GM21717 (cell line): ENCODE measurements at regions not wholly inside any gene's neighbourhood (a gene's known extent, or its start where the extent isn't known, plus 50 kb on each side); places are given as distances from the start of the nearest gene placed in this dataset.
"Not testable (repeated sequence)": the region's sequence is repeated elsewhere in the genome, so short reads cannot be mapped to it uniquely, and the experiment has no call there.

Experiments
- ATAC-seq: cut with Tn5 transposase; IDR thresholded peaks from one replicate; pipeline ENCODE4 v1.9.1; 2021; ENCODE audit warnings: mild to moderate bottlenecking, moderate library complexity; ENCODE audit not compliant: unreplicated experiment

- no peak for ATAC-seq
Measured at GRCh38 chr14:40414386-40414785, 982.2 kb upstream of the FBXO33 start.

DNA sequence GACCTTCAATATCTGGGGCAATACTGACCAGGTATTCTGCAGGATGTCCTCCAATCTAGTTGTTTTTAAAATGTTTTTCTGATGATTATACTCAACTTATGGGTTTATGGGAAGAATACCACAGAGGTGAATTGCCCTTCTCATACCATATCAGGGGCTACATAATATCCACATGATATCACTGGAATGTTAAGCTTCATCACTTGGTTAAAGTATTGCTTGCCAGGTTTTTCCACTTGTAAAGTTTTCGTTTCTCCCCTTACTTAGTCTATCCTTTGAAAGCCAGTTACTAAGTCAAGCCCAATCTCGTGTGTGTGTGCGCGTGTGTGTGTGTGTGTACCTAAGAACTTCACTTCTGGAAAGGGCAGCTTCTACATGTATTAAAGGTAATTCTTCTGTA is 980.9 kb upstream of the FBXO33 start:
- no peak for ATAC-seq

GRCh38 chr14:40410708-40411107 is 978.5 kb upstream of the FBXO33 start:
- no peak for ATAC-seq

DNA sequence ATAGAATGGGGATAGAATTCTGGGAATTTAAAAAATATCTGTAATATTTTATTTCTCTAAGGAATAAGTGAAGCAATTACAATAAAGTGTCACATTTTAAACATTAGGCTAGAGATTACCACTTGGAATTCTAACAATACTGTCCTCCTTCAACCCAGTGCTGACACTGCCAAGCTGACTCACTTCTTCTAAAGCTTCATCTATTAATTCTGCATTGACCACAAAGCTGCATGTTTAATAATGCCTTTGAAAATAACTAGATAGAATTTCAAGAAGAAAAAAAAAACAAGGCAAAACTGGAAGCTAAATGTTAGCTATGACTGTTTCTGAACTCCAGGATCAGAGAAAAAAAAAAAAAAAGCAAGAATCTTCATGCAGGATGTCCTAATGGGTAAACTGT is 970.7 kb upstream of the FBXO33 start:
- no peak for ATAC-seq

DNA sequence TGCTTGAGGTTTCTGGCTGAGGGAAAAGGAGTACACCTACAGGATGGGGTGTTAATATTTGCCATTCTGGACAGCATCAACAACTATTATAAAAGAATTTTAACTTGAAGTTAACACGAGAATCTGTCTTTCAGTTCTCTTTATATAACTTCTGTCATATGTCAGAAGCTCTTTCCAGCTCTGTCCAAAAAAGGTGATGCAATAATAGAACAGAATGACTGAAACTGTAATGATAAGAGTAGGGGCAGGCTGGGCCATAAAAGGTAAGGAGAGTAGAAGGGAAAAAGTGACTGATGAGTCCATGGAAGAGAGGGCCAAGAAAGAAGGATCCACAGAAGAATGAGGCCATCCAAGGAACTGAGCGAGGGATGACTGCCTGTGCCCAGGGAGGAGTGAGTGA is 966.7 kb upstream of the FBXO33 start:
- no peak for ATAC-seq

DNA sequence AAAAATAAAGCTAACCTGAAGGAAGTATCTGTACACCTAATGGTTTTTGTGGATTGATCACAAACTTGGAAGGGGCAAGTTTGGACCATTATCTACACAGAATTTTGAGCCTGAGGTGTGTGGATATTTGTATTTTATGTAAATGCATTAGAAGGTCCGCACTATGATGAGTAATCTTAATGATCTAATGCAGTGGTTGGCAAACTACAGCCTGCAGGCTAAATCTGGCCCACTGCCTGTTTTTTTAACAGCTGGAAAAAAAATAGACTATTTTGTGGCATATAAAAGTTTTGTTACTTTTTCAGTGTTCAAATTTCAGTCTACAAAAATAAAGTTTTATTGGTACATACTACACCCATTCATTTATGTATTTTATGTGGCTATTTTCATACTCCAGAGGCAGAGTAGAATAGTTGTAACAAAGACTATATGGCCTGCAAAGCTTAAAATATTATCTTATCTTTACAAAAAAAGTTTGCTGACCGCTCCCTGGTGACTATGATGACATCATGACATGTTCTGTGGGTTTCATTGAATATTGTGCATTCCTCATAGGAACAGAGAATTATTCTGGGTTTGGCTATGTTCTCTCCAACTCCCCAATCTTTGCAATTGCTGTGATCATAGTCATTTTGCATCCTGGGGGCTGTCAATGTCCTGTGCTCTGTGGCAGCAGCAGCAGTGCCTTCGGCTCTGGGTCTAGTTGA is 962.6 kb upstream of the FBXO33 start:
- no peak for ATAC-seq

DNA sequence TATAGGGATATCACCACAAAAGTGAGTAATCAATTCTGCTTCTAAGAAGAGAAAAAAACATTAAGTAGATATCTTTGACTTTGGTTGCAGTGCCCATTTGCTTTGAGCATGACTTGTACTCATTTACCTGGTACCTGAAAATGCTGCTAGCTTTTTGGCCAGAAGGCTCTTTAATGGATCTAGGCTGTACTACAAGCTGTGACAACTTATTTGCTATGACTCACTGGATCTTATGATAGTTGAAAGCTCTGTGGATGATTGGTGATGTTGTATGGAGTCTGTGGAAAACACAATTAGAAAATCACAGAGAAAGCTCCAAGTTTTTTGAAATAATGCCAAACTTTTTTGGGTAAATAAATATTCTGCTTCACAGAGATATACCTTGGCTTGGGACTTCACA is 960.9 kb upstream of the FBXO33 start:
- ATAC-seq = no peak

DNA sequence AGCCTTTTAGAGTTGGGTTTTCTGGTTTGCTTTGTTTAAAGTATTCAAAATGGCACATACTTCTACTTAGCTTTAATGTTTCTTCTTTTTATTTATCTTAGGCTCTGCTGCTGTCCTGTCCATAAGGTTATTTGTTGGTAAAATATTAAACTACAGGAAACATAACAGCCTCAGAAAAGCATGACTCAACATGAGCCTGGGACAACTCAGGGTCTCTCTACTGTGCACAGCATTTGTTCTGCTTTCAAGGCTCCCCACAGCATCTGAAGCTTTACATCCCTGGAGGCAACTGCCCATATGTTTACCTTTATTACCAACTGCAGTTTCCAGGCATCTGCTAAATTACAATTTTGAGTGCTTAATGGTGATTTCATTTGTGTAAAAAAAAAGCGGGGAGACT is 954.2 kb upstream of the FBXO33 start:
- ATAC-seq = no peak

- no peak for ATAC-seq
Measured at GRCh38 chr14:40374221-40374620, 942.0 kb upstream of the FBXO33 start.

GRCh38 chr14:40371011-40371410 is 938.8 kb upstream of the FBXO33 start:
- ATAC-seq = no peak

- no peak for ATAC-seq
Measured at GRCh38 chr14:40368314-40368713, 936.1 kb upstream of the FBXO33 start.

DNA sequence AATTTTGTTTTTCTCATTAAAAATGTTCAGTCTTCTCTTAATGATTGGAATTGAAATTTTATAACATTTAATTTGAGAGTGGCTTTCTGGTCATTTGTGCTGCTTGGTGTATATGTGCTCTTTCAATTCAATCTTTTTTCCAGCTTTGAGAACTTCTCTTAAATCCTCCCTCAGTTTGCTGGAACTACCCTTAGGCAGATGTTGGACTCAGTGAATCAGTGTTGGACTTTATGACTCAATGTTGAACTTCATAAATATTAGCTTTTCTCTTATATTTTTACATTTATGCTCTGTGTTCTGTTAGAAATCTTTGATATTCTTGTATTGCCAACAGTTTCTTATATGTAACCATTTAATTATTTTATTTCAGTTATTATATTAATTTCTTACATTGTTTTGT is 935.5 kb upstream of the FBXO33 start:
- no peak for ATAC-seq

GRCh38 chr14:40365305-40365704 is 933.1 kb upstream of the FBXO33 start:
- no peak for ATAC-seq

DNA sequence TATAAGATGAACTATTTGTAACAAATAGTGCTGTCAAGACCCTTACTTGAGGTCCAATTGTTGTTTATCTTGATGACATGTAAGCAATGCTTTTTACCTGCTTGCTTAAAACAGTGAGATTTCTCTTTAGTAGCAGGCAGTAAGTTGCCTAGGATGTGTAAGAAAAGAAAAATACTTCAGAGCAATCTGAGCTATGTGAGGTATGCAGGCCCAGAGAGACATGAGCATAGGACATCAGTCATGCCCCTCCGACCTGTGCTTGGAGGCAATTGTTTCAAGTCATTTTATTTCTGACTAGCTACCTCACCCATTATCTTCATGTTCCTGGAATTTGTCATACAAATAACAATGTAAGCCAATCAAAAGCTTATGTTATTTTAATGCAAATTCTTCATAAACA is 930.6 kb upstream of the FBXO33 start:
- ATAC-seq = no peak

GRCh38 chr14:40354754-40355153 is 922.5 kb upstream of the FBXO33 start:
- no peak for ATAC-seq

GRCh38 chr14:40348104-40348503 is 915.9 kb upstream of the FBXO33 start:
- ATAC-seq = not testable (repeated sequence)

GRCh38 chr14:40347675-40348074 is 915.4 kb upstream of the FBXO33 start:
- no peak for ATAC-seq

- no peak for ATAC-seq
Measured at GRCh38 chr14:40346275-40346674, 914.0 kb upstream of the FBXO33 start.

DNA sequence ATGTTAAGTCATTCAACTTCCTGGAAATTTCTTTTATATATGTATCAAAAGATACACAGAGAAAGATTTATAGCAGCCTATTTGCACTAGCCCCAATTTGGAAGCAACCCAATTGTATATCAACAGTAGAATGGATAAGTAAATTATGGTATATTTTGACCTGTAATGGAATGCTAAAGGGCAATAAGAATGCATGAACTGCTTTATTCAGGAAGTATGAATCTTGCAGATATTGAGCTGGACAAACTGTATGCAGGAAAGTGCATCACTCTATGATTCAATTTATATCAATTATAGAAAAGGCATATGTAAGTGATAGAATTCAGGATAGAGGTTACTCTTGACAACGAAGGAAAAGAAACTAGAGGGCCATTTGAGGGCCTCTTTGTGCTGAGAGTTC is 913.1 kb upstream of the FBXO33 start:
- no peak for ATAC-seq

GRCh38 chr14:40340708-40341107 is 908.5 kb upstream of the FBXO33 start:
- ATAC-seq = no peak

DNA sequence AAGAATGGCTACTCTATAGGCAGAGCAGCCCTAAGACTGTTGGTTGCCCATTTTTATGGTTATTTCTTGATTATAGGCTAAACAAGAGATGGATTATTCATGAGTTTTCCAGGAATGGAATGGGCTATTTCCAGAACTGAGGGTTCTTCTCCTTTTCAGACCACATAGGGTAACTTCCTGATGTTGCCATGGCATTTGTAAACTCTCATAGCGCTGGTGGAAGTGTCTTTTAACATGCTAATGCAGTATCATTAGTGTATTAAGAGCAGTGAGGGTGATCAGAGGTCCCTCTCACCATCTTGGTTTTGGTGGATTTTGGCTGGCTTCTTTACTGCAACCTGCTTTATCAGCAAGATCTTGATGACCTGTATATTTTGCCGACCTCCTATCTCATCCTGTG is 904.6 kb upstream of the FBXO33 start:
- no peak for ATAC-seq

- ATAC-seq = not testable (repeated sequence)
Measured at GRCh38 chr14:40326519-40326918, 894.3 kb upstream of the FBXO33 start.

DNA sequence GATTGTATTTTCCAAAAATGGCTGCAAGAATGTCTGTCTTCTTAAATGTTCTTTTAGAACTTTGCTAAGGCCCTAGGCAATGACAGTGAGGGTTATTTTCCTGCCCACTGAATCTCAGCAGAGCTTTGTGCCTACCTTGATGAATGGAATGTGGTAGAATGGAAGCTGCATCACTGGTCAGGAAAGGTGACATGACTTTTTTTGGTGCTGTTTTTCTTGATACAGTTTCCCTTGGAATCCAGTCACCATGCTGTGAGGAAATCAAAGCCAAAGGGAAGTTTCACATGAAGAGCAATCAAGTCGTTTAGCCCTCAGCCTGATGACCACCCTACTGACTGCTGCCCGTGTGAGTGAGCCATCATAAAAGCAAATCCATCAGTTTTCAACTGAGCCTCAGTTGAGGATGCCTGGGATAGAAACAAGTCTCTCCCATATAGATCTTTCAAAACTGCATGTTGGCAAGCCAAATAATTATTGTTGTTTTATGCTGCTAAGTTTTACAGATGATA is 886.0 kb upstream of the FBXO33 start:
- ATAC-seq = no peak
